Effector memory CD8-positive, alpha-beta T cell (primary cell): ENCODE measurements at regions not wholly inside any gene's neighbourhood (a gene's known extent, or its start where the extent isn't known, plus 50 kb on each side); places are given as distances from the start of the nearest gene placed in this dataset.

Experiments used
- ATAC-seq: fragments of 150-1000 bp; cut with Tn5 transposase; replicated peaks from 2 replicates; pipeline ENCODE4 v1.10.0; 2021; ENCODE audit warnings: mild to moderate bottlenecking, moderate library complexity
- DNase-seq, 3 experiments: peaks; one replicate each; pipeline ENCODE4 v3.0.0; 2021
- H3K27ac Mint-ChIP-seq, 2 donors: one replicate each; pipeline ENCODE4 v1.8.0; 2022; ENCODE audit warnings: mild to moderate bottlenecking in 2 of 2, mixed read lengths in 2 of 2, moderate library complexity in 2 of 2
- H3K27me3 Mint-ChIP-seq, 2 donors: one replicate each; pipeline ENCODE4 v1.8.0; 2022; ENCODE audit warnings: mixed read lengths in 2 of 2
- H3K36me3 Mint-ChIP-seq: one replicate; pipeline ENCODE4 v1.8.0; 2022; ENCODE audit warnings: mild to moderate bottlenecking, moderate library complexity, mixed read lengths; ENCODE audit not compliant: insufficient read depth
- H3K4me1 Mint-ChIP-seq, 2 donors: one replicate each; pipeline ENCODE4 v1.8.0; 2022; ENCODE audit warnings: low read depth in 2 of 2, mixed read lengths in 2 of 2
- H3K4me3 Mint-ChIP-seq, 2 donors: one replicate each; pipeline ENCODE4 v1.8.0; 2022; ENCODE audit warnings: mild to moderate bottlenecking in 2 of 2, mixed read lengths in 2 of 2, moderate library complexity in 2 of 2
- H3K9me3 Mint-ChIP-seq, 2 donors: one replicate each; pipeline ENCODE4 v1.8.0; 2022; ENCODE audit warnings: mixed read lengths in 2 of 2

DNA sequence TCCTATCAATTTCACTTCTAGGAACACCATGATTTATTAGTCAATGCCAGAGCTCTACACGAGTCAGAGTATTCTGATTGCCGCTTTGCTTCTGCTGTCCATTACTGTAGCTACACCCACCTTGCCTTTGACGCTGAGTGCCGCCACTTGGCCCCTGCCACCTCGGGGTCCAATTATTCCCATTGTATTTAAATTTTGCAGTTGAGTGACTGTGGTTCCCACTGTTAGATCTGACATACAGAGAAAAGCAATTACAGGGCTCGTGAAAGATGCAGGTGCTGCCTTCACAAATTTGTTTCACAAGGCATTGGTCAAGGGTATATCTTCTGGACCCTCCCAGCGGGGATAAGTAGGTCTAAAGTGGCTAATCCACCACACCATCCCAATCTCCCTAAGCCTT, 428.9 kb downstream of the SIPA1L2 start:
- DNase-seq, result no peak
- peaks cover 6 to 13% of the 10 kb centered on the region in 2 donors for H3K27me3 Mint-ChIP-seq
- no peak overlapping the region for H3K27ac Mint-ChIP-seq
- H3K4me1 Mint-ChIP-seq, result no peaks in the 10 kb centered on the region
- no peaks in the 10 kb centered on the region for H3K36me3 Mint-ChIP-seq
- peaks cover 4 to 14% of the 10 kb centered on the region in 2 donors for H3K9me3 Mint-ChIP-seq
- H3K4me3 Mint-ChIP-seq, result no peak overlapping the region
- ATAC-seq, result no peak

DNA sequence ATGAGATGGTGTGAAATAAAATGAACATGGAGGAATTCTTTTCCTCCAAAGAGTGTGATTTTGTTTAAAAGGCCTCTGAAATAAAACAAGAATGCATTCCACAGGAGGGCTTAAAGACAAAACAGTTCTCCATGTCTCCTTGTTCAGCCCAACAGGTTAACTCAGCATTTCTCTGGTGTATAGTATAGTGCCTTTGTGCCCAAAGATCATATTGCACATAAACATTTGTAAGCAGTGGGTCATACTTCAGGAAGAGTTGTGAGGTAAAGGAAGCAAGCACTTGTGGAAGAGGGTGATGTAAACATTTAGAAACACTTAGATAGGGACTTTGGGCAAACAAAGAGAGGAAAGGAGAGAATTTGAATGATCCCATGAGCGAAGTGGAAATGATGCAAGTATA, 433.9 kb downstream of the SIPA1L2 start:
- no peak for ATAC-seq
- Mint-ChIP-seq H3K9me3 (peaks cover 0 to 3% of the 10 kb centered on the region in 2 donors), H3K27me3 (peaks cover 13% of the 10 kb centered on the region in 2 donors), H3K36me3 (no peaks in the 10 kb centered on the region), H3K4me1 (no peaks in the 10 kb centered on the region), H3K27ac (no peak overlapping the region), H3K4me3 (no peak overlapping the region)
- no peak for DNase-seq

DNA sequence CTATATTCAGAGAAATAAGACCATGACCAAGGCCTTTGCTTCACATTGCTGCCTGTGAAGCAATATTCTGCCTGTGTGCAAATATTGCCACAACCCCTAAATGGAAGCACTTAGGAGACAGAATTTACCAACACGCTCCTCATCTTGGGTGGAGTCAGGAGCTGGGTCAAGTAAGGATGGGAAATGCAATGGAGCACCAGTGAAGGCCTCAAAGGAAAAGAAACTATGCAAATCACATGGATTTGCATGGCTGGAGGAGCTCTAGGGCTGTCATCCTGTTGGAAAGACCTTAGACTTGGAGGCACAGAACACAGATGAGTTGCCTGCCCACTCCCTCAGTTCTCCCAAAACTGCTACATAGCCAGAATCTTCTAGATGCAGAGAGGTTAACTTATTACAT, 435.5 kb downstream of the SIPA1L2 start:
- peaks cover 0 to 2% of the 10 kb centered on the region in 2 donors for H3K4me1 Mint-ChIP-seq
- H3K27me3 Mint-ChIP-seq, result peaks cover 13 to 18% of the 10 kb centered on the region in 2 donors
- H3K27ac Mint-ChIP-seq, result no peak overlapping the region
- DNase-seq (no peak), ATAC-seq (no peak)
- H3K36me3 Mint-ChIP-seq, result no peaks in the 10 kb centered on the region
- no peak overlapping the region for H3K4me3 Mint-ChIP-seq
- H3K9me3 Mint-ChIP-seq, result no peaks in the 10 kb centered on the region

DNA sequence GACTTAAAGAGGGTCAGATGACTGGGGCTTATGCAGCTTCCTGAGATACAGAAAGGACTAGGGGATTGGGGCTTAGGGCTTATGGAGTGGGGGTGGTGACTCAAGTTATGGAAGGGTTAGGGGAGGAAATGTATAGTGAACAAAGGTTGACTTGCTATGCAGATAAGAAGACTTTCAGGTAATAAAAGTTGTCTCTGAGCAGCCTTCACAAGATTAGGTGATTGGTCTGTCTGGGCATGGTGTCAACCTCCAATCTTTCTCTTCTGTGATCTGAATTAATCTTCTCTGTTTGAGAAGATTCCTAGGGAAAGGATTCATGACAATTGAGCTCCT, 436.5 kb downstream of the SIPA1L2 start:
- Mint-ChIP-seq H3K36me3 (no peaks in the 10 kb centered on the region), H3K4me1 (peaks cover 0 to 2% of the 10 kb centered on the region in 2 donors), H3K9me3 (no peaks in the 10 kb centered on the region), H3K27ac (no peak overlapping the region), H3K27me3 (peaks cover 7 to 22% of the 10 kb centered on the region in 2 donors), H3K4me3 (no peak overlapping the region)
- DNase-seq (no peak), ATAC-seq (no peak)

DNA sequence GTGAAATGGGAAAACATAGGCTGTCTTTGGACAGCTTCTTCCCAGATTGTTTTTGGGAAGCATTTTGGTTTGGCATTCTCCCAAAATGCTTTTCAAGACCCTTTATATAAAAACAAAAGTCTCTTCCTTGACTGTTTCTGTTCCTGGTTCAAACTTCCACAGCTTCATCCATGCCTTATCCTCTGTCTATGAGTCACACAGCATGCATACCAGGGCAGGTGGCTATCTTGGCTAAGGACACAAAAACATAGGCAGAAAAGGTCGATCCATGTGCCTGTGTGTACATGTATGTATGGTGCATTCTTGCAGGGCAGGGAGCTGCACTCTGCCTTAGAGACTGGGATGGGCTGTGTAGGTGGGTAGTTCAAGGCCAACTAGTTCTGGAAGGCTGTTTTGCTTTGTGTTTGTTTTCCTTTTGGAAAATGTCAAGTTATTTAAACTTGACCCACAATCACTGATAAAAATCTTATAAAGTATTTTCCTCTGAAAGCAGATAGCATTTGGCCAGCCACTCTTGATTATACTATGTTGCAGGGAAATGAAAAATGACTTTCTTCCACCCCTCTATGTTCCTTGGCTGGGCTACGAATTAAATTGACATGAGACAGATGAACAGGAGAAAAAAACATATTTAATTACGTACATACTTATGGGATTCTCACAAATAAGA, 437.0 kb downstream of the SIPA1L2 start:
- H3K4me3 Mint-ChIP-seq, result no peak overlapping the region
- no peak overlapping the region for H3K27ac Mint-ChIP-seq
- DNase-seq (no peak), ATAC-seq (no peak)
- H3K4me1 Mint-ChIP-seq, result peaks cover 0 to 2% of the 10 kb centered on the region in 2 donors
- H3K9me3 Mint-ChIP-seq, result no peaks in the 10 kb centered on the region
- no peaks in the 10 kb centered on the region for H3K36me3 Mint-ChIP-seq
- H3K27me3 Mint-ChIP-seq, result peaks cover 7 to 22% of the 10 kb centered on the region in 2 donors

DNA sequence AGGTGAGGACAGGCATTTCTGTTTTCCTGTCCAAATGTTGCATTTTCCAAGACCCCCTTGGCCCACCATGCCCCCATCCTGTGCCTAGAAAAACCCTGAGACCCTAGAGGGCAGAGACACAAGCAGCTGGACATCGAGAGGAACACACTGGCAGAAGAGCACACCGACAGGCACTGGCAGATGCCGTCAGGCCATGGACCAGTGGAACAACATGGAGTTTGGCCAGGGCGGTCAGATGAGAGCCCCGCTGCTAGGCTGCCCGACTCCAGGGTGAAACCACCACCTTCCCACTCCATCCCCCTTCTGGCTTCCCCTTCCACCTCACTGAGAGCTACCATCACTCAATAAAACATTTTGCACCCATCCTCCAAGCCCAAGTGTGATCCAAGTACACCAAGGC, 438.4 kb downstream of the SIPA1L2 start:
- H3K4me1 Mint-ChIP-seq, result peaks cover 0 to 2% of the 10 kb centered on the region in 2 donors
- no peak overlapping the region for H3K27ac Mint-ChIP-seq
- H3K4me3 Mint-ChIP-seq, result no peak overlapping the region
- no peaks in the 10 kb centered on the region for H3K36me3 Mint-ChIP-seq
- ATAC-seq (no peak), DNase-seq (no peak)
- H3K27me3 Mint-ChIP-seq, result peaks cover 16% of the 10 kb centered on the region in 2 donors
- no peaks in the 10 kb centered on the region for H3K9me3 Mint-ChIP-seq

DNA sequence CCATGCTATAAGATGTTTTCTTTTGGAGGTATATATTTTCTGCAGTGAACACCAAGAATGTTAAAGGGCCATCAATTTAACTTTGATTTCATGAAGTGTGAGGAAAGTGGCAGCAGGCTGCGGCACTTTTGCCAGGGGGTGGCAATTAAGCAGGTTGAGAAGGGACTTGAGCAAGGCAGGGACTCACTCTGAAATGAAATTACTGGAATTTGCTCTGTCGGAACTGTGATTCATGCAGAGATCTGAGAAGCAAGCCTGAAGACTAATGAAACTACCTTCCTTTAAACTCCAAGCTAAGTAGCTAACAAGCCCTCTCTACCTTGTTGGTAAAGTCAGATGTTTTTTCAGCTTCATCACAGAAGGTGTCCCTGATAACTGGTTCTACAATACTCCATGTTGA, 441.6 kb downstream of the SIPA1L2 start:
- Mint-ChIP-seq H3K9me3 (no peaks in the 10 kb centered on the region), H3K27me3 (peaks cover 9 to 31% of the 10 kb centered on the region in 2 donors), H3K36me3 (no peaks in the 10 kb centered on the region), H3K4me1 (peaks cover 0 to 2% of the 10 kb centered on the region in 2 donors), H3K4me3 (no peak overlapping the region), H3K27ac (no peak overlapping the region)
- ATAC-seq (no peak), DNase-seq (no peak)

DNA sequence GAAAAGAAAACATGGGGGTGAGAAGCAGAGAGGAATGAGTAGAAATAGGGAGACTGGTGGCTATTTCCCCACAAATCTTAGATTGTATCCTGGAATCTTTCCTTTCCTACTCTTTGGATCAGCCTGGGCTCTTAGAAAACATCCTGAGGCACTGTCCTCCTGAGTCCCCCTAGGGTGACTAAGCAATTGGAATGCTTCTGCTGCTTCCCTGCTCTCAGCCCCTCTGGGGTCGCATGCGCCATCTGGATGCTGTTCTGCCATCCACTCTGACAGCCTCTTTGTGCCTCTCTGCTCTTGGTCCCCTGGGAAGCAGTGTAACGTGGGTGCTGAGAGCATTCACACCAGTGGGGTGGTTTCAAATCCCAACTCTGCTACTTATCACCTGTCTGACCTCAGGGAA, 443.0 kb downstream of the SIPA1L2 start:
- DNase-seq, result no peak
- Mint-ChIP-seq H3K4me3 (no peak overlapping the region), H3K4me1 (peaks cover 0 to 2% of the 10 kb centered on the region in 2 donors), H3K27me3 (peaks cover 15 to 42% of the 10 kb centered on the region in 2 donors), H3K36me3 (no peaks in the 10 kb centered on the region), H3K9me3 (no peaks in the 10 kb centered on the region), H3K27ac (no peak overlapping the region)
- ATAC-seq, result no peak

DNA sequence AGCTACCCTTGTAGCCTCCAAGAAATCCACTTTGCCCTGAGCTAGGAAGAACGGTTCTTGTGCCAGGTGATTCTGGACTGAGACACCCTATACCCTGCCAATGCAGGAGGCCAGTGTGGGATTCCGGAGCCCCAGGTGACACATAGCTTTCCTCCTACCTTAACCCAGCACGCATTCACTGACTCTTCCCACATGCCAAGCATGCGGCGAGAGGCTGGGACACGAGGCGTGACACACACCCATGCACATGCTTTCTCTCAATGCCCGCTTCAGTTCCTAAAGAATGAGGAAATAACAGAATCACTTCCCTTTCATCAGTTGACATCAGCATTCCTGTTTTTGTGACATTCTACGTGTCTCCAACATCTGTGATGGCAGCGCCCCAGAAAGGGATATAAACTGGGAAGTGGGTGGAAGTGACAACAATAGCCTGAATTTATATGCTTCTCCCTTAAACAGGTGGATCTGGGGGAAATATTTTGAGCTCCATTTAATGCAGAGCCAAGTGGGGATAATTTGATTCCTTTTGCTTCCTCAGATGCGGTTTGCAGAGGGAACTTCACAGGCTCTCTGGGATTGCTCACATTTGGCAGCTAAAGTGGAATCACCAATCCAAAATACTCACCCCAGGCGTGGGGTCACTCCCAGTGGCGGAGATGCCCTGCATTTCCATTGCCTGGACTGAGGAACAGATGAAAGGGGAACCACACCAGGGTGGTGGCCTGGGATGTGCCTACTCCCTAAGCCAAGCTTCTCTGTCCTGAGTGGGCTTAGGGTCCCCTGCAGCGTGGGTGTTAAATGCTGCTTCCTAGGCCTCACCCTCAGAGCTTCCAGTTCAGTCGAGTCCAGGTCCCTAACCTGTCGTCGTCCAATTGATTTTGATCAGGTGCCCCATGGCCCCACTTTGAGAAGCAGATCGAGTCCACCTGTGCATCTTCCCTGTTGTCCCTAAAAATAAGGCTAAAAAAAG, 445.1 kb downstream of the SIPA1L2 start:
- Mint-ChIP-seq H3K9me3 (no peaks in the 10 kb centered on the region), H3K4me1 (no peaks in the 10 kb centered on the region), H3K27ac (no peak overlapping the region), H3K4me3 (no peak overlapping the region), H3K27me3 (peaks cover 34 to 62% of the 10 kb centered on the region in 2 donors), H3K36me3 (no peaks in the 10 kb centered on the region)
- DNase-seq (no peak), ATAC-seq (no peak)

DNA sequence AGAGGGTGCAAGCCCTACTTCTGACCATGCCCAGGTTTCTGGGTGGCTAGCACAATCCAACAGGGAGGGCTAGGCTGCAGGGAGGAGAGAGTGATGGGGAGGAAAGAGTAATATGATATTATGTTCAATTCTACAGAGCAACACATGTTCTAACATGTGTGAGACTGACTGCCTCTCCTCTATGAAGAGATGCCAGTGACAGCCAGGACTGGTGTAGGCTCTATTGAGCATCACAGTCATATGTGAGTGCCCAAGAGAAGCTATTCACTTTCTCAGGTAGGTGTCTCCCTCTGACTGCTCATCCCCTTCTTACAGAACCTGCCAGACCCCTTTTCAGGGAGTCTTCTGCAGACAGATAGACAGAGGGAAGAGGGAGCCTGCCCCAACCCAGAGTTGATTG, 446.1 kb downstream of the SIPA1L2 start:
- H3K4me3 Mint-ChIP-seq, result no peak overlapping the region
- no peaks in the 10 kb centered on the region for H3K36me3 Mint-ChIP-seq
- H3K27me3 Mint-ChIP-seq, result peaks cover 35 to 57% of the 10 kb centered on the region in 2 donors
- H3K4me1 Mint-ChIP-seq, result no peaks in the 10 kb centered on the region
- H3K27ac Mint-ChIP-seq, result no peak overlapping the region
- no peaks in the 10 kb centered on the region for H3K9me3 Mint-ChIP-seq
- no peak for ATAC-seq
- no peak for DNase-seq

DNA sequence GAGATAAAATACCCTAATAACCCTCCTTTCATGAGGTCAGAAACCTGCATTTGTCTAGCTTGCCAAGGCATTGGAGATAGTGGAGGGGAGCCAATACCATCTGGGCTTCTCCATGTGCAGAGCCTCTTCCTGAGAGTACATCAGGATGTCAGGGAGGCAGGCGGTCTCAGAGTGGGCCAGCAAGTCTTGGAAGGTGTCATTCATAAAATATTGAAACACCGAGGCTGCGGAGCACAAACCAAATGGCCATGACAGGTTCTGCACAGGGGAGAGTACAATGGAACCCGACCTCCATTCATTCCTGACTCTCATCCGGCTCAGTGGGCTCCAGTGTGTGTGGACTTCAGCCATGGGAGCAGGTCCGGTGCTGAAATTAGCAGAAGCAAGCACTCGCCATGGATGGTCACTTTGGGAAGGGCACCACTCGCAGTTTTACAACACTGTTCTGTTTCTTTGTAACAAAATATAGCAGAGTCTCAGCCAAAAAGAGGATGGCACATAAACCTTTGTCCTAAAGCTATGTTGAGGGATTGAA, 446.6 kb downstream of the SIPA1L2 start:
- H3K36me3 Mint-ChIP-seq, result no peaks in the 10 kb centered on the region
- H3K4me1 Mint-ChIP-seq, result no peaks in the 10 kb centered on the region
- no peak overlapping the region for H3K27ac Mint-ChIP-seq
- no peaks in the 10 kb centered on the region for H3K9me3 Mint-ChIP-seq
- no peak overlapping the region for H3K4me3 Mint-ChIP-seq
- no peak for ATAC-seq
- peaks cover 39 to 62% of the 10 kb centered on the region in 2 donors for H3K27me3 Mint-ChIP-seq
- no peak for DNase-seq

DNA sequence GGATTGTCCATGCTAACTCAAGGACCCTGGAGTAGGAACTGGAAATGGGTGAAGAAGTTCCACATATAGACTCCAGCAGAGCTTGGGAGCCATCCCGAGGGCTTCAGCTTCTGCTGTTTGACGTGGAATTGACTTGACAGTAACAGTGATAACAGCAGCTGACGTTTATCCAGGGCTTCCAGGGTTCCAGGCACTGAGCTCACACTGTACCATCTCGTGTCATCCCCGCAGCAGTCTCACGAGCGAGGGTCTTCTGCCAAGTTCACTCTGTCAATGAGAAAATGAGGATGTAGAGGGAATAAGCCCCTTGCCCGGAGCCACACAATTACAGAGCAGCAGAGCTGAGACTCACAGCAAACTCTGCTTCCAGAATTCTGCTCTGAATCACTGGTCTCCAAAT, 447.7 kb downstream of the SIPA1L2 start:
- Mint-ChIP-seq H3K4me1 (no peaks in the 10 kb centered on the region), H3K9me3 (no peaks in the 10 kb centered on the region), H3K27me3 (peaks cover 38 to 66% of the 10 kb centered on the region in 2 donors), H3K36me3 (no peaks in the 10 kb centered on the region), H3K4me3 (no peak overlapping the region), H3K27ac (no peak overlapping the region)
- DNase-seq, result no peak
- ATAC-seq, result no peak

DNA sequence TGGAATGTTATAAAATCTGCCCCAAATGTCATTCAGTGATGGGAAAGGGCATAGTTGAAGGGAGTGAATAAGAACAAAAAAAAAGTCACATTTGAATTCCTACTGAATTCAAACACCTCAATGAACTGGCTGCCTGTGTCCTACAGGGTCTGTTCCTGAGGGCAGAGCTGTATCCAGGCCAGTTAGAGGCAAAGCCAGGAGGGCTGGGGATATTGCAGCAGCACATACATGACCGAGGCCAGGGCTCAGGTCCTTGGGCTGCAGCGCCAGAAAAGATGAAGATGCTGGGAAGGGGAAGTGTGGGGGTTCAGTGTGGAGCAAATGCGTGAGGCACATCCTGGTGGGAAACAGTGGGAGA, 449.2 kb downstream of the SIPA1L2 start:
- ATAC-seq (no peak), DNase-seq (no peak)
- Mint-ChIP-seq H3K27me3 (peaks cover 34 to 62% of the 10 kb centered on the region in 2 donors), H3K9me3 (no peaks in the 10 kb centered on the region), H3K4me1 (no peaks in the 10 kb centered on the region), H3K4me3 (no peak overlapping the region), H3K36me3 (no peaks in the 10 kb centered on the region), H3K27ac (peak overlapping the region in 1 of 2 donors; percentile 77)
